BJ (cell line): ENCODE measurements at regions not wholly inside any gene's neighbourhood (a gene's known extent, or its start where the extent isn't known, plus 50 kb on each side); places are given as distances from the start of the nearest gene placed in this dataset.

ENCODE experiments used
- CTCF ChIA-PET: fragments of 350-600 bp; formaldehyde crosslinking; extraction: SDS; loops from one replicate; lab custom pipeline; 2021; ENCODE audit warnings: antibody characterized with exemption, inconsistent platforms; lab: Yijun Ruan, JAX
- POLR2A ChIA-PET: fragments of 300-600 bp; sonication (Branson Sonifier 250); formaldehyde crosslinking; extraction: SDS; loops from one replicate; lab custom pipeline; 2021; ENCODE audit warnings: antibody characterized with exemption; lab: Charles Lee
- DNase-seq: peaks from one replicate; pipeline ENCODE4 v3.0.0-alpha.2; 2011; ENCODE audit warnings: low read depth
- H3K27me3 ChIP-seq: 2 replicates; pipeline ENCODE4 v1.6.0; 2011; ENCODE audit warnings: low read length; ENCODE audit not compliant: control insufficient read depth, insufficient read depth
- H3K36me3 ChIP-seq: 2 replicates; pipeline ENCODE4 v1.5.1; 2011; ENCODE audit warnings: low read length; ENCODE audit not compliant: control insufficient read depth, insufficient read depth
- H3K4me3 ChIP-seq: 2 replicates; pipeline ENCODE4 v1.5.1; 2011; ENCODE audit warnings: low read depth, mild to moderate bottlenecking, control low read depth, low read length
- TF ChIP-seq, protein P1 (sequence below): IDR thresholded peaks from 2 replicates; pipeline ENCODE4 v1.5.1; 2011; ENCODE audit warnings: low read depth, mild to moderate bottlenecking, control low read depth, inconsistent platforms, low read length, moderate library complexity; ENCODE audit not compliant: insufficient read depth

DNA sequence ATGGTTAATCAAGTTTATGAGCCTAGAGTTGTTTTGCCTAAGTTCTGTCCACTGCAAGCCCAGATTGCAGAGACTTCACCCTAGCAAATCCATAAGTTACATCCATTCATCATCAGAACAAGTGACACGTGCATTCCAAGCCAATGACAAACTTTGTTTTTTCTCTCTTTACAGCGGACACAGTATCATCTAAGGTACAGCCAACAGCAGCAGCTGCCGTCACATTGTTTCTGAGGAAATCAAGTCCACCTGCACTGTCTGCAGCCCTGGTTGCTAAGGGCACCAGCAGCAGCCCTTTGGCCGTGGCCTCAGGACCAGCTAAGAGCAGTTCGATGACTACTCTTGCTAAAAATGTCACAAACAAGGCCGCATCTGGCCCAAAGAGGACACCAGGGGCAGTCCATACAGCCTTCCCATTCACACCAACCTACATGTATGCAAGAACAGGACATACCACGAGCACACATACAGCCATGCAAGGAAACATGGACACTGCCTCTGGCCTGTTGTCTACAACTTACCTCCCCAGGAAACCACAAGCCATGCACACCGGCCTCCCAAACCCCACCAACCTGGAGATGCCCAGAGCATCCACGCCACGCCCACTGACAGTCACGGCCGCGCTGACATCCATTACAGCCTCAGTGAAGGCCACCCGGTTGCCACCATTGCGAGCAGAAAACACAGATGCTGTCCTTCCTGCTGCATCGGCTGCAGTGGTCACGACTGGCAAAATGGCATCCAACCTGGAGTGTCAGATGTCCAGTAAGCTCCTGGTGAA lies 155.8 kb downstream of the C11orf91 start:
- TF ChIP-seq, protein P1, sequence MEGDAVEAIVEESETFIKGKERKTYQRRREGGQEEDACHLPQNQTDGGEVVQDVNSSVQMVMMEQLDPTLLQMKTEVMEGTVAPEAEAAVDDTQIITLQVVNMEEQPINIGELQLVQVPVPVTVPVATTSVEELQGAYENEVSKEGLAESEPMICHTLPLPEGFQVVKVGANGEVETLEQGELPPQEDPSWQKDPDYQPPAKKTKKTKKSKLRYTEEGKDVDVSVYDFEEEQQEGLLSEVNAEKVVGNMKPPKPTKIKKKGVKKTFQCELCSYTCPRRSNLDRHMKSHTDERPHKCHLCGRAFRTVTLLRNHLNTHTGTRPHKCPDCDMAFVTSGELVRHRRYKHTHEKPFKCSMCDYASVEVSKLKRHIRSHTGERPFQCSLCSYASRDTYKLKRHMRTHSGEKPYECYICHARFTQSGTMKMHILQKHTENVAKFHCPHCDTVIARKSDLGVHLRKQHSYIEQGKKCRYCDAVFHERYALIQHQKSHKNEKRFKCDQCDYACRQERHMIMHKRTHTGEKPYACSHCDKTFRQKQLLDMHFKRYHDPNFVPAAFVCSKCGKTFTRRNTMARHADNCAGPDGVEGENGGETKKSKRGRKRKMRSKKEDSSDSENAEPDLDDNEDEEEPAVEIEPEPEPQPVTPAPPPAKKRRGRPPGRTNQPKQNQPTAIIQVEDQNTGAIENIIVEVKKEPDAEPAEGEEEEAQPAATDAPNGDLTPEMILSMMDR: no peak
- ChIA-PET CTCF (interaction anchor here (1.2 to 4.6 kb wide), 5 partner anchors 14 to 182 kb away, joined by 3 to 54 read pairs (median 5); no protein-coding TSS in a partner anchor), POLR2A (no interaction called here)
- Histone ChIP-seq H3K27me3 (no peaks in the 10 kb centered on the region), H3K4me3 (no peak overlapping the region), H3K36me3 (no peaks in the 10 kb centered on the region)
- DNase-seq: no peak

GRCh38 chr11:33543823-33544222 lies 156.8 kb downstream of the C11orf91 start:
- no peaks in the 10 kb centered on the region for H3K36me3 ChIP-seq
- ChIA-PET POLR2A (no interaction called here), CTCF (interaction anchor here (0.6 to 4.6 kb wide), 6 partner anchors 9 to 243 kb away, joined by 3 to 54 read pairs (median 4); no protein-coding TSS in a partner anchor)
- H3K4me3 ChIP-seq: no peak overlapping the region
- TF ChIP-seq, protein P1: no peak
- no peaks in the 10 kb centered on the region for H3K27me3 ChIP-seq
- no peak for DNase-seq

DNA sequence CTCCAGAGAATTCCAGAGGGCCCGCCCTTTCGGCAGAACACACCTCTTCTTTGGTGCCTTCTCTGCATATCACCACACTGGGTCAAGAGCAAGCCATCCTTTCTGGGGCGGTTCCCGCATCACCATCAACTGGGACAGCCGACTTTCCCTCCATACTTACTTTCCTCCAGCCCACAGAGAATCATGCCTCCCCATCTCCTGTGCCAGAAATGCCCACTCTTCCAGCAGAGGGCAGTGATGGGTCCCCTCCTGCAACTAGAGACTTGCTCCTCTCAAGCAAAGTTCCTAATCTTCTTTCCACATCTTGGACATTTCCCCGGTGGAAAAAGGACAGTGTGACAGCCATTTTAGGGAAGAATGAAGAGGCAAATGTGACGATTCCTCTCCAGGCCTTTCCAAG lies 157.7 kb downstream of the C11orf91 start:
- POLR2A ChIA-PET: no interaction called here
- CTCF ChIA-PET: interaction anchor here (1.0 to 4.6 kb wide), 7 partner anchors 12 to 200 kb away, joined by 3 to 54 read pairs (median 5); no protein-coding TSS in a partner anchor

GRCh38 chr11:33540946-33541915 lies 159.4 kb downstream of the C11orf91 start:
- DNase-seq: no peak
- no peak overlapping the region for H3K4me3 ChIP-seq
- CTCF ChIA-PET: interaction anchor here (0.6 to 1.3 kb wide), 3 partner anchors 12 to 128 kb away, joined by 3 to 6 read pairs (median 5); no protein-coding TSS in a partner anchor
- no peaks in the 10 kb centered on the region for H3K36me3 ChIP-seq
- POLR2A ChIA-PET: no interaction called here
- TF ChIP-seq, protein P1: no peak
- H3K27me3 ChIP-seq: no peaks in the 10 kb centered on the region

More for the DNA sequence above, 157.7 kb downstream of the C11orf91 start:
- Histone ChIP-seq H3K36me3 (no peaks in the 10 kb centered on the region), H3K4me3 (no peak overlapping the region), H3K27me3 (no peaks in the 10 kb centered on the region)
- DNase-seq: no peak
- TF ChIP-seq, protein P1: peak; percentile 69

DNA sequence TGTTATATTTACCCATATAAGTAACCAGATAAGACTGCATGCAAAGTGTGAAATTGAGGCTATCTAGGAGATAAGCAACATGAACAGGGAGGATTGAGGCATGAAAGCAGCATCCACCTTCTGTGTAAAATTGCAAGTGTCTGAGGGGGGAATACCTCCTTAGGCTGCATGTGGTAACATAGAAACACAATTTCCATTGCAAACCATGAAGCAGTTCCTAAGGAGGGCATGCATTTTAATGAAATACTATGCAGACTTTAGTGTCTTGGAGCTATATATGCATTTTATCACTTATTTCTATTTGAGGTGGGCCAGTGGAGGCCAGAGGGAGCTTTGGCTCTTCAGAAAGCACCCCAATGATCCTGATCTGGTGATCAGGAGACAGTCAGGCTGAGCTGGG lies 160.2 kb downstream of the C11orf91 start:
- TF ChIP-seq, protein P1: no peak
- CTCF ChIA-PET: interaction anchor here (0.6 to 0.8 kb wide), 2 partner anchors 13 to 128 kb away, joined by 3 to 6 read pairs; no protein-coding TSS in a partner anchor
- Histone ChIP-seq H3K27me3 (no peaks in the 10 kb centered on the region), H3K36me3 (no peaks in the 10 kb centered on the region), H3K4me3 (no peak overlapping the region)
- DNase-seq: no peak
- POLR2A ChIA-PET: interaction anchor here (0.7 kb wide), 1 partner anchor 227 kb away, joined by 4 read pairs; no protein-coding TSS in a partner anchor
